B cell (primary cell): ENCODE measurements at regions not wholly inside any gene's neighbourhood (a gene's known extent, or its start where the extent isn't known, plus 50 kb on each side); places are given as distances from the start of the nearest gene placed in this dataset.

ENCODE experiments used
- ATAC-seq: fragments of 200-7000 bp; cut with Tn5 transposase; one replicate; pipeline ENCODE4 v1.10.0; 2021; ENCODE audit warnings: low read depth, mild to moderate bottlenecking, moderate number of reproducible peaks, moderate library complexity
- CTCF ChIA-PET: fragments of 350-600 bp; sonication (Branson Sonifier 250); formaldehyde crosslinking; loops from one replicate; lab custom pipeline; 2021; ENCODE audit warnings: antibody characterized with exemption, inconsistent platforms; lab: Charles Lee
- POLR2A ChIA-PET: fragments of 350-600 bp; sonication (Branson Sonifier 250); formaldehyde crosslinking; loops from one replicate; lab custom pipeline; 2021; ENCODE audit warnings: antibody characterized with exemption; lab: Charles Lee
- DNase-seq: peaks from one replicate; pipeline ENCODE4 v3.0.0; 2013
- H2AFZ ChIP-seq: 2 replicates; pipeline ENCODE4 v1.6.1; 2012; ENCODE audit warnings: mild to moderate bottlenecking, low read depth, low read length; ENCODE audit not compliant: insufficient read depth, poor library complexity, severe bottlenecking
- H3K27ac ChIP-seq, 2 donors: 1 replicate in 1 of 2; 2 replicates in 1 of 2; pipeline ENCODE4 v1.5.1; 2012 to 2013; ENCODE audit warnings: low read length in 2 of 2, mild to moderate bottlenecking in 2 of 2, moderate library complexity in 1 of 2
- H3K27me3 ChIP-seq, 4 experiments: fragments of 200-600 bp in 1 of 4; sonication (generic) in 1 of 4; replicated peaks in 1 of 4; 1 replicate in 2 of 4; 2 replicates in 2 of 4; pipeline versions ENCODE4 v1.6.1 to v1.7.0; 2013 to 2016; ENCODE audit warnings: low read length in 3 of 4, mild to moderate bottlenecking in 2 of 4, mixed read lengths in 1 of 4, moderate library complexity in 1 of 4; ENCODE audit not compliant: insufficient read depth in 4 of 4, control insufficient read depth in 3 of 4; ENCODE audit errors: control extremely low read depth in 1 of 4
- H3K36me3 ChIP-seq, 2 experiments: replicated peaks in 1 of 2; 1 replicate in 1 of 2; 2 replicates in 1 of 2; pipeline versions ENCODE4 v1.6.1 to v1.7.1; 2013; ENCODE audit warnings: low read length in 1 of 2; ENCODE audit not compliant: insufficient read depth in 2 of 2, control insufficient read depth in 1 of 2; ENCODE audit errors: control extremely low read depth in 1 of 2, extremely low read depth in 1 of 2
- H3K4me1 ChIP-seq, 2 donors: fragments of 200-600 bp in 1 of 2; sonication (generic) in 1 of 2; 1 replicate in 1 of 2; 2 replicates in 1 of 2; pipeline versions ENCODE4 v1.5.1 to v1.6.1; 2013 to 2017; ENCODE audit warnings: low read length in 2 of 2; ENCODE audit not compliant: control insufficient read depth in 2 of 2, insufficient read depth in 2 of 2
- H3K4me2 ChIP-seq: replicated peaks from 2 replicates; pipeline ENCODE3; 2012; ENCODE audit warnings: mild to moderate bottlenecking, low read depth, low read length; ENCODE audit not compliant: poor library complexity, severe bottlenecking
- H3K4me3 ChIP-seq, 5 experiments: fragments of 200-600 bp in 1 of 5; sonication (generic) in 1 of 5; 1 replicate in 3 of 5; 2 replicates in 2 of 5; pipeline versions ENCODE4 v1.5.1 to v1.7.0; 2011 to 2016; ENCODE audit warnings: low read length in 4 of 5, mild to moderate bottlenecking in 4 of 5, low read depth in 2 of 5, control low read depth in 1 of 5, moderate library complexity in 1 of 5; ENCODE audit not compliant: insufficient read depth in 1 of 5; ENCODE audit errors: control extremely low read depth in 1 of 5, extremely low read depth in 1 of 5
- H3K79me2 ChIP-seq: fragments of 200-600 bp; sonication (generic); one replicate; pipeline ENCODE4 v1.6.0; 2016; ENCODE audit warnings: low read length; ENCODE audit not compliant: control insufficient read depth, insufficient read depth
- H3K9ac ChIP-seq: fragments of 200-600 bp; sonication (generic); 2 replicates; pipeline ENCODE4 v1.6.1; 2017; ENCODE audit warnings: mild to moderate bottlenecking, low read length, moderate library complexity
- H3K9me3 ChIP-seq, 3 donors: one replicate each; pipeline versions ENCODE4 v1.6.1 to v1.7.1; 2013; ENCODE audit warnings: low read length in 2 of 3; ENCODE audit not compliant: control insufficient read depth in 2 of 3, insufficient read depth in 1 of 3; ENCODE audit errors: control extremely low read depth in 1 of 3
- H4K20me1 ChIP-seq: 2 replicates; pipeline ENCODE4 v1.6.0; 2012; ENCODE audit warnings: mild to moderate bottlenecking, low read length; ENCODE audit not compliant: insufficient read depth, control insufficient read depth, poor library complexity, severe bottlenecking
- H3K27ac Mint-ChIP-seq: one replicate; pipeline ENCODE4 v1.8.0; 2021; ENCODE audit warnings: mixed read lengths
- H3K27me3 Mint-ChIP-seq: one replicate; pipeline ENCODE4 v1.8.0; 2021; ENCODE audit warnings: mixed read lengths
- H3K4me1 Mint-ChIP-seq: one replicate; pipeline ENCODE4 v1.8.0; 2021; ENCODE audit warnings: mixed read lengths
- H3K4me3 Mint-ChIP-seq: one replicate; pipeline ENCODE4 v1.8.0; 2021; ENCODE audit warnings: mixed read lengths
- H3K9me3 Mint-ChIP-seq: one replicate; pipeline ENCODE4 v1.8.0; 2022; ENCODE audit warnings: mixed read lengths; ENCODE audit not compliant: insufficient read depth
- EZH2 ChIP-seq: IDR thresholded peaks from 2 replicates; pipeline ENCODE4 v1.6.1; 2012; ENCODE audit warnings: borderline replicate concordance, low read depth, mild to moderate bottlenecking, moderate library complexity, low read length; ENCODE audit not compliant: insufficient read depth, poor library complexity, severe bottlenecking
- WGBS: methylation state at CpG from one replicate; pipeline ENCODE4 v1.1.5; 2013; ENCODE audit warnings: missing lambda C conversion rate; ENCODE audit not compliant: insufficient coverage; 5-methylcytosine and 5-hydroxymethylcytosine counted together
- intact Hi-C: fragments of 100-400 bp; cut with micrococcal nuclease; formaldehyde crosslinking; loops from one replicate; pipeline ENCODE4 v1.10.0; 2022
- TF ChIP-seq, protein P1 (sequence below): fragments of 200-600 bp; IDR thresholded peaks from one replicate; pipeline ENCODE4 v1.8.0; 2022; ENCODE audit warnings: antibody characterized with exemption, mild to moderate bottlenecking

GRCh38 chr4:162272215-162272614 is 108.4 kb upstream of the FSTL5 start:
- no peaks in the 10 kb centered on the region for H3K79me2 ChIP-seq
- no CpG with 5 or more reads among the region's 2 CpGs for WGBS
- no peaks in the 10 kb centered on the region for H4K20me1 ChIP-seq
- intact Hi-C loops = no loop called here
- TF ChIP-seq, protein P1, sequence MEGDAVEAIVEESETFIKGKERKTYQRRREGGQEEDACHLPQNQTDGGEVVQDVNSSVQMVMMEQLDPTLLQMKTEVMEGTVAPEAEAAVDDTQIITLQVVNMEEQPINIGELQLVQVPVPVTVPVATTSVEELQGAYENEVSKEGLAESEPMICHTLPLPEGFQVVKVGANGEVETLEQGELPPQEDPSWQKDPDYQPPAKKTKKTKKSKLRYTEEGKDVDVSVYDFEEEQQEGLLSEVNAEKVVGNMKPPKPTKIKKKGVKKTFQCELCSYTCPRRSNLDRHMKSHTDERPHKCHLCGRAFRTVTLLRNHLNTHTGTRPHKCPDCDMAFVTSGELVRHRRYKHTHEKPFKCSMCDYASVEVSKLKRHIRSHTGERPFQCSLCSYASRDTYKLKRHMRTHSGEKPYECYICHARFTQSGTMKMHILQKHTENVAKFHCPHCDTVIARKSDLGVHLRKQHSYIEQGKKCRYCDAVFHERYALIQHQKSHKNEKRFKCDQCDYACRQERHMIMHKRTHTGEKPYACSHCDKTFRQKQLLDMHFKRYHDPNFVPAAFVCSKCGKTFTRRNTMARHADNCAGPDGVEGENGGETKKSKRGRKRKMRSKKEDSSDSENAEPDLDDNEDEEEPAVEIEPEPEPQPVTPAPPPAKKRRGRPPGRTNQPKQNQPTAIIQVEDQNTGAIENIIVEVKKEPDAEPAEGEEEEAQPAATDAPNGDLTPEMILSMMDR = no peak
- H3K4me1 ChIP-seq = no peaks in the 10 kb centered on the region
- H2AFZ ChIP-seq = no peak overlapping the region
- H3K9me3 ChIP-seq = no peaks in the 10 kb centered on the region
- Mint-ChIP-seq H3K9me3 (no peaks in the 10 kb centered on the region), H3K27ac (no peak overlapping the region), H3K4me3 (no peak overlapping the region), H3K27me3 (no peaks in the 10 kb centered on the region), H3K4me1 (no peaks in the 10 kb centered on the region)
- H3K27me3 ChIP-seq = no peaks in the 10 kb centered on the region
- DNase-seq (no peak), ATAC-seq (no peak)
- POLR2A ChIA-PET = interaction anchor here (0.6 kb wide), 1 partner anchor 49 kb away, joined by 3 read pairs; no protein-coding TSS in a partner anchor
- no peak overlapping the region for H3K9ac ChIP-seq
- no peak overlapping the region for H3K27ac ChIP-seq
- H3K4me2 ChIP-seq = no peak overlapping the region
- no peak overlapping the region for H3K4me3 ChIP-seq
- CTCF ChIA-PET = no interaction called here
- no peaks in the 10 kb centered on the region for H3K36me3 ChIP-seq

DNA sequence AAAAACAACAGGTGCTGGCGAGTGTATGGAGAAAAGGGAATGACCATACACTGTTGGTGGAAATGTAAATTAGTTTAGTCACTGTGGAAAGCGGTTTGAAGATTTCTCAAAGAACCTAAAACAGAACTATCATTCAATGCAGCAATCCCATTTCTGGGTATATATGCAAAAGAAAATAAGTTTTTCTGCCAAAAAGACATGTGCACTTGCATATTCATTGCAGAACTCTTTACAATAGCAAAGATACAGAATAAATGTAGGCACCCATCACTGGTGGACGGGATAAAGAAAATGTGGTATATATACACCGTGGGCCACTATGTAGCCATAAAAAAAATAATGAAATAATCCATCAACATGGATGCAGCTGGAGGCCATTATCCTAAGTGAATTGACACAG is 105.1 kb upstream of the FSTL5 start:
- Histone ChIP-seq H2AFZ (no peak overlapping the region), H3K27ac (no peak overlapping the region), H3K36me3 (no peaks in the 10 kb centered on the region), H3K9me3 (peaks cover 0 to 3% (median 0%) of the 10 kb centered on the region in 3 donors), H3K79me2 (no peaks in the 10 kb centered on the region), H3K27me3 (no peaks in the 10 kb centered on the region), H3K4me1 (no peaks in the 10 kb centered on the region), H3K4me2 (no peak overlapping the region), H4K20me1 (no peaks in the 10 kb centered on the region), H3K4me3 (no peak overlapping the region), H3K9ac (no peak overlapping the region)
- no peak for DNase-seq
- no peak for ATAC-seq
- H3K27me3 Mint-ChIP-seq = no peaks in the 10 kb centered on the region
- WGBS = no CpG with 5 or more reads among the region's 4 CpGs
- intact Hi-C loops = no loop called here
- H3K27ac Mint-ChIP-seq = no peak overlapping the region
- POLR2A ChIA-PET = no interaction called here
- no peaks in the 10 kb centered on the region for H3K4me1 Mint-ChIP-seq
- CTCF ChIA-PET = no interaction called here
- TF ChIP-seq EZH2 = no peak
- TF ChIP-seq, protein P1 = no peak
- H3K9me3 Mint-ChIP-seq = peaks cover 9% of the 10 kb centered on the region
- H3K4me3 Mint-ChIP-seq = no peak overlapping the region
